NT2/D1 (cell line): ENCODE measurements at regions not wholly inside any gene's neighbourhood (a gene's known extent, or its start where the extent isn't known, plus 50 kb on each side); places are given as distances from the start of the nearest gene placed in this dataset.

Experiments used
- SUZ12 ChIP-seq: IDR thresholded peaks from 2 replicates; pipeline ENCODE4 v1.6.1; 2011; ENCODE audit not compliant: insufficient read length, insufficient read depth; ENCODE audit errors: extremely low read depth
- YY1 ChIP-seq: IDR thresholded peaks from 2 replicates; pipeline ENCODE4 v1.6.1; 2011; ENCODE audit not compliant: insufficient read length, insufficient read depth
- ZNF274 ChIP-seq: IDR thresholded peaks from 2 replicates; pipeline ENCODE4 v1.6.1; 2011; ENCODE audit warnings: mild to moderate bottlenecking, low read depth, low read length

DNA sequence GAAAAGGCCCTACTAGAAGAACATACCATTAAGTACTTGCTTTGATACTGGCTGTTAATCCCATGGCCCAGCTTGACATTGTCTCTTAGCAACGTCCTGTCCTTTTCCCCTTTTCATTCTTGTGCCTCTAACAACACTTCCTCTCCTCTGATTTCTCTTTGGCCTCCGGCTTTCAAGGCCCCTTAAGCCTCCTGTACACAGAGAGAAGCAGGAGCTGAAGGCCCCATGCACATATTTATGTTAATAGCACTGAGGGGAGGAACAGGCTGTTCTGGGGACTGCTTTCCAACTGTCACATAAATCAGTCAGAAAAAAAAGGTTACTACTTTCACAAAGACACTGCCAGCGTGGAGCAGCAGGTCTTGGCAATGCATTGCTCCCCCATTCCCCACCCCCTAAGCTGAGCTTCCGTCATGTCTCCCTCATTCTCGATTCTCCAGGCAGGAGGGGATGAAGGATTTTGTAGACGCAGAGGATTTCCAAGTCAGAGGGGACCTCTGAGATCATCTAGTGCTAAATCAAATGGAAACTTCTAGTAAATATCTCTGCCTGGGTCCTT is 257.4 kb upstream of the ADAMTS9 start:
- no peak for TF ChIP-seq ZNF274
- TF ChIP-seq YY1, result no peak
- no peak for TF ChIP-seq SUZ12
